DND-41 (cell line): ENCODE measurements at regions not wholly inside any gene's neighbourhood (a gene's known extent, or its start where the extent isn't known, plus 50 kb on each side); places are given as distances from the start of the nearest gene placed in this dataset.

Source experiments
- CTCF ChIP-seq: IDR thresholded peaks from 2 replicates; pipeline ENCODE4 v1.5.1; 2012; ENCODE audit warnings: borderline replicate concordance, low read length, moderate library complexity, mild to moderate bottlenecking; ENCODE audit not compliant: poor library complexity, severe bottlenecking; ENCODE audit errors: extremely low read depth
- EZH2 ChIP-seq: IDR thresholded peaks from 3 replicates; pipeline ENCODE4 v1.6.1; 2012; ENCODE audit warnings: borderline replicate concordance, low read depth, mild to moderate bottlenecking, moderate library complexity, low read length, inconsistent platforms; ENCODE audit not compliant: severe bottlenecking

GRCh38 chr12:30391766-30392366 lies 303.8 kb downstream of the IPO8 start:
- no peak for TF ChIP-seq CTCF
- TF ChIP-seq EZH2 = no peak
